ENCODE measurements at regions not wholly inside any gene's neighbourhood (a gene's known extent, or its start where the extent isn't known, plus 50 kb on each side); places are given as distances from the start of the nearest gene placed in this dataset.

DNA sequence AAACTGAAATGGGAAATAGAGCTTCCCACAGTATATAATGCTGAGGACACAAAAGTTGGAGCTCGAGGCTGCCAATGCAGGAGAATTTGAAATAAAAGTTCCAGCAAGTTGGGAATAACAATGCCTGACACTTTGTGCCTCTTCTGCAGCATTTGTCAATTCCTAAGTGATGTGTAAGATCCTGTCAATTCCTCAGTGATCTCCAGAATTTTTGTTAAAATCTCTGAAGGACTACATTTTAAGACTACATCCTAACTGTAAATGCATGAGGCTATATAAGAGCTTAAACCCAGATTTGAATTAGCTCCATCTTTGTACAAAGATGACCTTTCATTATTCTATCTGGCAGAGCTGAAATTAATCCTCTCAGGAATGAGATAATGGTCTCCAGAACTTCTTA, 208.2 kb downstream of the COL12A1 start:
- H3K4me3 ChIP-seq (ENCODE audit: low read length), result no peak overlapping the region
- DNase-seq (ENCODE audit: low read depth), result no peak
- TF ChIP-seq, protein P1, sequence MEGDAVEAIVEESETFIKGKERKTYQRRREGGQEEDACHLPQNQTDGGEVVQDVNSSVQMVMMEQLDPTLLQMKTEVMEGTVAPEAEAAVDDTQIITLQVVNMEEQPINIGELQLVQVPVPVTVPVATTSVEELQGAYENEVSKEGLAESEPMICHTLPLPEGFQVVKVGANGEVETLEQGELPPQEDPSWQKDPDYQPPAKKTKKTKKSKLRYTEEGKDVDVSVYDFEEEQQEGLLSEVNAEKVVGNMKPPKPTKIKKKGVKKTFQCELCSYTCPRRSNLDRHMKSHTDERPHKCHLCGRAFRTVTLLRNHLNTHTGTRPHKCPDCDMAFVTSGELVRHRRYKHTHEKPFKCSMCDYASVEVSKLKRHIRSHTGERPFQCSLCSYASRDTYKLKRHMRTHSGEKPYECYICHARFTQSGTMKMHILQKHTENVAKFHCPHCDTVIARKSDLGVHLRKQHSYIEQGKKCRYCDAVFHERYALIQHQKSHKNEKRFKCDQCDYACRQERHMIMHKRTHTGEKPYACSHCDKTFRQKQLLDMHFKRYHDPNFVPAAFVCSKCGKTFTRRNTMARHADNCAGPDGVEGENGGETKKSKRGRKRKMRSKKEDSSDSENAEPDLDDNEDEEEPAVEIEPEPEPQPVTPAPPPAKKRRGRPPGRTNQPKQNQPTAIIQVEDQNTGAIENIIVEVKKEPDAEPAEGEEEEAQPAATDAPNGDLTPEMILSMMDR (conservative IDR thresholded peaks at IDR 0.05; ENCODE audit: low read length), result no peak

DNA sequence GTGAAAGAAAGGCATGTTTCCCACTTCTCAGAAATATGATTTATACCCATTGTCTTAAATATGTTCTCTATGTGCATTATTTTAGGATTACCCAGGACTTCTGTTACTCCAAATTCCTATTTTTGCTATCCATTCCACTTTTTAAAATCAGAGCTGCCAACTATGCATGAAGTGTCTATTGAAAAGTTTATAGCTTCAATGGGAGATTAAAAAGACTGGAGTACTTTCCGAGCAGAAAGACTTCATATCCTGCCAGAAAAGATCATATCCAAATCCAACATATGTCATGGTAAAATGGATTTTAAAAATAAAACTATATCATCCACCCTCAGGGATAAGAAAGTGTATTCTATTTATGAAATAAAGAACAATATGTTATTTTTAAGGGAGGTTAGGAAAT, 212.7 kb downstream of the COL12A1 start:
- H3K4me3 ChIP-seq (ENCODE audit: low read length), result no peak overlapping the region
- DNase-seq (ENCODE audit: low read depth), result no peak
- TF ChIP-seq, protein P1 (conservative IDR thresholded peaks at IDR 0.05; ENCODE audit: low read length), result no peak

DNA sequence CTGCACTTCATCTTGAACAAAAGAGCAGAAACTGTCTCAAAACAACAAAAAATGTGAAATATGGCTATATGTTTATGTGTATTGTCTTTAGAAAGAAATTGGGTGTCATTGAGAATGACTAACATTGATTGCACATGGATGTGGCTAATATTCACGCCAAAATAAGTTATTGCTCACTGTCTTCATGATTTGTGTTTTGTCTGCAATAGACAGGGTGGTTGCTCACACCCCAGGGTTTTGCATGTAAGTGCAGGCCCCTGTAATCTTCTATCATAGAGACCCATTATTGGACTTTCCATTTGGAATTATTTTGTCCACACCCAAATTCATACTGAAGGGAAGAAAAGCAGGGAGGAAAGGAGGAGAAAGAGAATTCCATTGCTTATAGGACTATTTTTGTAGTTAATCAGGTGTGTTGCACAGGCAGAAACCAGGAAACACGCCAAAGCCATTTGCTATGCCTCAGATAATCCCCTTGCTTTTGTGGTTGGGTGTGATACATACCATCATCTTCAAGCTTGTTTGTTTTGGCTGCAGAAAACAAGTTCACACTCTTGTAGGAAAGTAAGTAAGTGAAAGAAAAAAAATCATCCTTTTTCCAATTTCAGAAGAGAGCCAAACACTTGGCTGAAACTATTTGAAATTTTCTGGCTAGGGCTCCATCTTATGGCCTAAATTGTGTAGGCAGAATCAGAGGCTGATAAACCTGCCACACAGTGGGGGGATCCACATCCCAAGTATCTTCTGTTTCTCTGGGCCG, 214.1 kb downstream of the COL12A1 start:
- TF ChIP-seq, protein P1 (conservative IDR thresholded peaks at IDR 0.05; ENCODE audit: low read length), result peak; percentile 55
- peak; percentile 78 for DNase-seq (ENCODE audit: low read depth)
- no peak overlapping the region for H3K4me3 ChIP-seq (ENCODE audit: low read length)

DNA sequence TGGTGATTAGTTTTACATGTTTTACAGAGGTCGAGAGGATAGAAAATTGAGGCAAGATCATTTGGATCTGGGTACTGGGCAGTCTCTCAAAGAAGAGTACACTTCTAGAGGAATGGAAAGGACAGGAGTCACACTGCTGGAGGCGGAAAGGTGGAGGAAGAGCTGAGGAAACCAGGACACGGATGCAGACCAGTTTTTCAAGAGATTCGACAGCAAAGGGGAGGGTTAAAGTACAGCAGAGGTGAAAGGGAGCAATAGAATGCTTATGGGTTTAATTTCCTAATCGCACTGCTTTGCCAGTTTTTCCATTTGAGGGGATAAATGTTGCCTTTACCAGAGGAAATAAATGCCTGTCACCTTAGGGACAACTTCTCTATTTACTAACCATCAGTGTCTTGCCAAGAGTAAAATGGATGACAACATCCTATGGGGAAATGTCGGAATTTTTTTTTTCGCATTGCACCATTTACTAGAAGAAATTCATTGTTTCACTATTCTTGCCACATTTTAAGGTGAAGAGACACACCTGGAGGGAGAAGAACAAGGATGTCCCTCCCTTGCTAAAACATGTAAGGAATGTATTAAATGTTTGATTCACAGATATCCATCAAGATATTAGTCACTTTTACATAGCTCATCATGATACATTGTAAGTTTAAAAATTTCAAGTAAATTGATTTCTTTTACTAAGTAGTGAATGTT, 226.6 kb downstream of the COL12A1 start:
- no peak overlapping the region for H3K4me3 ChIP-seq (ENCODE audit: low read length)
- no peak for DNase-seq (ENCODE audit: low read depth)
- TF ChIP-seq, protein P1 (conservative IDR thresholded peaks at IDR 0.05; ENCODE audit: low read length), result no peak

DNA sequence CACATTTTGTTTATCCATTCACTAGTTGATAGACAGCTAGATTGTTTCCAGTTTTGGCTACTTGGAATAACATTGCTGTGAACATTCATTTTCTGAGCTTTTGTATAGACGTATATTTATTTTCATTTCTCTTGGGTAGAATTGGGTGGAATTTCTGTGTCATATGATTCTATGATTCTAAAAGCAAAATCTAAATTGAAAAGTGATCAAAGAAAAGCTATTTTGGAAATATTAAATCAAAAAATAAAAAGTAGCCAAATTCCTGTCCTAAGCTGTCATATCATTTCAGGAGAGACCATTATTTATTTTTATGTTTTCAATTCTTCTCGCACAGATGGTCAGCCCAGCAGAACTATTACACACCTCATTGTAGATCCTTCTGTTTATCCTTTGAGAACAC, 229.2 kb downstream of the COL12A1 start:
- TF ChIP-seq, protein P1 (conservative IDR thresholded peaks at IDR 0.05; ENCODE audit: low read length), result no peak
- DNase-seq (ENCODE audit: low read depth), result no peak
- H3K4me3 ChIP-seq (ENCODE audit: low read length), result no peak overlapping the region

DNA sequence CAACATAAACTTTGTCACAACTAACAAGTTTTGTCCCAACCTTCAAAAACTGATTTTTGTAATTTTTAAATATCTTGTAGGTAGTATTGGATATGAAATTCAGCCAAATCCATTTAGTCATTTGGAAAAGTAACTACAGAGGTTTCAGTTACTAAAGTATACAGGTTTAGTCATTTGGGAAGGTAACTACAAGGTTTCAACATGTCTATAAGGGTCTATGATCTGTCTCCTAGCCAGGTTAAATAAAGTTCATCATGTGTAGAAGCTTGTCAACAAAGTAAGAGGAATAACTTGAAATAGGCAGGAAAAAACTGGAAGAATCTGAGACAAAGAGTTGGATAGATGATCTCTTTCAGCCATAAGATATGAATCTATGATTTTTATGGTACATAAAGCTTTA, 229.8 kb downstream of the COL12A1 start:
- H3K4me3 ChIP-seq (ENCODE audit: low read length), result no peak overlapping the region
- DNase-seq (ENCODE audit: low read depth), result no peak
- TF ChIP-seq, protein P1 (conservative IDR thresholded peaks at IDR 0.05; ENCODE audit: low read length), result no peak

DNA sequence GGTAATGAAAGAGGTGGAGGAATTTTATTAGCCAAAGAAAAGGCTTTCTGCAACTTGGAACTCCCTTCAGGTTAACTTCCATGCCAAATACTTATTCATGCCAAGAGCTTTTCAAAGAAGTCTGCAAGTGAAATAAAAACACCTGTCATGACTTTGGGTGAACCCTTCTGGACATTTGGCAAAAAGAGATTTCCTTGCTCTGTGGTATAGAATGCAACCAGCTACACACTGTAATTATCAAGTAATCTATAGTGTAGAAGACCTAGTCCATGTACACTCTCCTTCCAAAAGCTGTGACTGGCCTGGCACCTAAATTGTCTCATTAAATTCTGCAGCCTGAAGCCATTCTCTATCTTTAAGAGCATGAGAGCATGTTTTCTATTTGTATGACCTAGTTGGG, 232.3 kb downstream of the COL12A1 start:
- no peak overlapping the region for H3K4me3 ChIP-seq (ENCODE audit: low read length)
- no peak for DNase-seq (ENCODE audit: low read depth)
- TF ChIP-seq, protein P1 (conservative IDR thresholded peaks at IDR 0.05; ENCODE audit: low read length), result no peak

Data from AG10803 (cell line).